HG03045 (cell line): ENCODE measurements at regions not wholly inside any gene's neighbourhood (a gene's known extent, or its start where the extent isn't known, plus 50 kb on each side); places are given as distances from the start of the nearest gene placed in this dataset.
"Not testable (repeated sequence)": the region's sequence is repeated elsewhere in the genome, so short reads cannot be mapped to it uniquely, and the experiment has no call there.

Experiments used
- ATAC-seq: cut with Tn5 transposase; IDR thresholded peaks from one replicate; pipeline ENCODE4 v1.9.1; 2021; ENCODE audit warnings: mild to moderate bottlenecking, moderate library complexity; ENCODE audit not compliant: unreplicated experiment

DNA sequence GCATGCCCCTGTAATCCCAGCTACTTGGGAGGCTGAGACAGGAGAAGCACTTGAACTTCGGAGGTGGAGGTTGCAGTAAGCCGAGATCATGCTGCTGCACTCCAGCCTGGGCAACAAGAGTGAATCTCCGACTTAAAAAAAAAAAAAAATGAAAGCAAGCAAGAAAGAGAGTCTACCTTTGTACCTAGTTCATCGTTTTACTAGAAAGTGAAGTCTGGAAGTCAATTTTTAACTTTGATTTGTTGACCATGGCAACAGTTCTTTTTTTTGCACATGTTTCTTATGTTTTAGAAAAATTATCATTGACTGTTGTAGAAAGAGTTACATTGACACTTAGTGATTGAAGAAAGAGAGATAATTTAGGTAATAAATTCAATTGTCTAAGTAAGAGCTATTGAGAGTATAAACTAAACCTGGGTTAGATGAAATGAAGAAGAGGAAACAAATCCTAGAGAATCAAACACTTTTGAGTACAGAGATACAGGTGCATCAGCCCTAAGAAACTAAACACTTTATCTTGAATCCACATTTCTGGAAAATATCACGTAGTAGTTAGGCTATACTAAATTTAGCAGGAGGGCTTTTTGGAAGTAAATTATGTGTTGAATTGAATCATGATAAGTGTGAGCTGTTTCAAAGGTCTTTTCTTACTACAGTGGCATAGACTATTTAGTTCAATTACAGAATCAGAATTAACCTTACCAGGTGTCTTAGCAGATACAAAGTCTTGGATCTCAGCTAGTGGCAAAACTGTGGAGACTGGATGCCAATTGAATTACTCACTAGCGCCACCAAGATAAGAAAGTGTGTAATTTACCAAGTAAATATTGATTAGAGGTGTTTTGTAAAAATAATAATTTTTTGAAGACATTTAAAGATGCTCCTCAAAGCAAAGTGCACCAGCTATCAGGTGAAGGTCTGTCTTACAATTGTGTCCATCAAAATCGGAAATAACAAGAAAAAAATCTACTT, 303.4 kb upstream of the NRXN1 start:
- ATAC-seq, result no peak

GRCh38 chr2:51329512-51329911, 297.6 kb upstream of the NRXN1 start:
- ATAC-seq, result no peak

GRCh38 chr2:51324051-51324450, 292.1 kb upstream of the NRXN1 start:
- ATAC-seq, result no peak

DNA sequence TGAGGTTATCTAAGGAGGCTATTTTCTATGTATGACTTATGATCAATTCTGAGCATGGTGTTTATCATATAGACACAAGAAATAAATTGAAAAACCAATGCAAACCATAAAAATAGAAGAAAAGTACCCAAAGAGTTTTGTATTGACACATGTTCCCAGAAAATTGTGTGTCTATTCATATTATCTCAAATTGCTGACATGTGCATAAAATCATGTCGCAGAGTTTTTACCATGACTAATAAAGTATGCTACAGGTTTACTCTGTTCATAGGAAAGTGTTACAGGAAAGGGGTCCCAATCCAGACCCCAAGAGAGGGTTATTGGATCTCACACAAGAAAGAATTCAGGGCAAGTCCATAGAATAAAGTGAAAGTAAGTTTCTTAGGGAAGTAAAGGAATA, 290.7 kb upstream of the NRXN1 start:
- no peak for ATAC-seq

GRCh38 chr2:51304311-51304710, 272.4 kb upstream of the NRXN1 start:
- no peak for ATAC-seq

DNA sequence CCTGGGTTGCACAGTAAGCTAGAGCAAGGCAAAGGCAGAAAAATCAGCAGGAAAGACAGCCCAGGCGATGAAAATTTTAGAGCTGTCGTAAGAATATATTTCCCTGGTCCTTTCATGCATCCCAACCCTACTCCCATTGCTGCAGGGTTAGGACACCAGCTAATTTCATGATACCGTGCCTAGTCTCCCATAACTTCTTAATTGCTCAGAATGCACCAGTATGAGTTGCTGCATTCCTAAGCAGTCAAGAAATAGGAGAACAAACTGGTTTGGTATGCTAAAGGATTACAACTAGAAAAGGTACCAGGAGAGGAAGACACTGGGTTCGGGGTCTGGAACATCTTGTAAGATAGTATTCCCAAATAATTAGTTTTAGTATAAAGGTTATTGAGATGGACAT, 269.4 kb upstream of the NRXN1 start:
- ATAC-seq, result no peak

GRCh38 chr2:51299370-51299769, 267.4 kb upstream of the NRXN1 start:
- ATAC-seq, result no peak

DNA sequence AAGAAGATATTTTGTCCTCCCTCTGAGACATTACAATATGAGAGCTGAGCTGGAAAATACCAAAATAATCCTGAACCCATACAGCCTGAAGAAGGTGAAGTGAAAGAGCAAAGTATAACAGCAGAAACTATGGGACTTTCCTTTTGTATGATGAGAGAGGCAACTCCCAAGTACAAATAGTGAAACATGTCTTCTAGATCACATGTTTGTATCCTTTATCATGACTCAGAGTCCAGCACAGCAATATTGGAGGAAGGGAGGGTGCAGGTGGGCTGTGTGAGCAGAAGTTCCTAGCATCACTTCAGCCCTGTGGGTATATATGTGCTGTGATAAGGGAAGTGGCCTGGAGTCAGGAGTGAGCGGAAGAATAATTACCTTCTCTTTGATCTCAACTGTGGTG, 265.6 kb upstream of the NRXN1 start:
- ATAC-seq, result no peak

DNA sequence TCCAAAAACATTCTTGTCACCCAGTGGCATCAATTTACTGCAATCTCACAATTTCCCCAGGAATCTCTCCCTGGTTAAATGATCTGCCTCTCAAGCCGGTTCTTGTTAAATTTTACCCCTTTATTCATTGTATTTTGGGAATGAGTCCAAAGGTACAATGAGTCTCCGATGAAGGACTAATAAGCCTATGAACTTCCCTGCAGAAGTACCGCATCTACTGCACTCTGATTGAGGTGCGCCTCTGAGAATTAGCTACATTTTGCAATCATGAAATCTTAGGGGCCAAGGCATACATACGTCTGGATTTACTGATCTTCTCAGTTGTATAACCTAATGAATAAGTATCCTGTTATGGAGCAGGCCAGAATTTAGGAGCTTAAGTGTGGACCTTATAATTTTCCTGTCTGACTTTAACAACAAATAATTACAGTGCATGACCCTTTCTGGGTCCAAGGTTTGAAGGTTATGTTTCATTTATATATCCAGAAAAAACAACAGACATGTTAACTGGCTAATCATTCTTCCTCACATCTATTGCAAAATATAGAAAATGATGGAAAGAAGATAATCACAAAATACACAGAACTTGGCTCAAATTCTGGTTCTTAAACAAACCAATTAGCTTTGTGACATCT, 261.8 kb upstream of the NRXN1 start:
- ATAC-seq, result no peak

GRCh38 chr2:51291762-51292551, 260.0 kb upstream of the NRXN1 start:
- ATAC-seq, result no peak

- ATAC-seq, result no peak
Measured at GRCh38 chr2:51290725-51291124, 258.8 kb upstream of the NRXN1 start.

DNA sequence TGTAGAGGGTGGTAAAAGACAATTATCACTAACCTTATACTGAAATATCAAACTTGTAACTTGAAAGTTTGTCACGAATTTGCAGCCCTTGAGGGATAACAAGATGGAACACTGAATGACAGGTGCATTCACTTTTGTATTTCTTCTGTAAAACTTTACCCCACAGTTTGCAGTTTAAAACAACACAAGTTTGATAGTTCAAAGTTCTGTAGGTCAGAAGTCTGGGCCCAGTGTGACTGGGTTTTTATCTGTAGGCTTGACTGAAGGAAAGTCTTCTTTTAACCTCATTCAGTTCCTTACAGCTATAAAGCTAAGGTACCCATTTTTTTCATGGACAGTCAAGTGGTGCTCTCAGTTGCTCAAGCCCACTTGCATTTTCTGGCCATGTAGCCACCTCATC, 257.1 kb upstream of the NRXN1 start:
- ATAC-seq, result no peak

- ATAC-seq, result no peak
Measured at GRCh38 chr2:51268191-51268590, 236.3 kb upstream of the NRXN1 start.

DNA sequence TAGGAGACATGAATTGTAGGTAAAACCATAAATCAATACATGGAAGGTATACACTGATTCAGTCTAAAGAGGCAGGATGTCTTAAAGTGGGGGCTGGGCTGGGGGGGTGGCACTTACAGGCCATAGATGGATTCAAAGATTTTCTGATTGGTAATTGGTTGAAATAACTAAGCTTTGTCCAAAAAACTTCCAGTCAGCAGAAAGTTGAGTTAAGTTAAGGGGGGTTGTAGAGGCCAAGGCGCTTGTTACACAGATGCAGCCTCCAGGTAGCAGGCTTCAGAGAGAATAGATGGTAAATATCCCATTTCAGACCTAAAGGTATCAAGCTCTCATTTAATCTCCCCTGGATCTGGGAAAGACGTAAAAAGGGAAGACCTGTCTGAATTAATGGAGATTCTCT, 233.6 kb upstream of the NRXN1 start:
- ATAC-seq, result no peak

DNA sequence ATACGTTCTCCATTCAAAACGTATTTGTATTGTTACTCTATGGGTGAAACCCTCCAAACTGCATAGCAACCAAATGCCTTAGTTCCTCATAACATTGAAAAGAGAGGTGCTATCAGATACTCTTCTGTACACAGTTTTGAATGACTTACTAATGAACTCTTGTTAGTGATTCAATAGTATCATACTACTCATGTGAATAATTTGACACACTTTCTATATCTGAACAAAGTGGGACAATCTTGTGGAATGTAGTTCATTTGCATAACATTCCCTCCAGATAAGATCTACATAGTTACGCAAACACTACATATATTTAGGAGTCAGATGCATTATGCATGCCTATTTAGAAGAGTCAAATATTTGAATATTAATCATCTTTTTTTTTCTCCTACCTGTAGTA, 232.0 kb upstream of the NRXN1 start:
- ATAC-seq, result no peak

- not testable (repeated sequence) for ATAC-seq
Measured at GRCh38 chr2:51263101-51263500, 231.2 kb upstream of the NRXN1 start.

GRCh38 chr2:51258301-51258700, 226.4 kb upstream of the NRXN1 start:
- ATAC-seq, result no peak

DNA sequence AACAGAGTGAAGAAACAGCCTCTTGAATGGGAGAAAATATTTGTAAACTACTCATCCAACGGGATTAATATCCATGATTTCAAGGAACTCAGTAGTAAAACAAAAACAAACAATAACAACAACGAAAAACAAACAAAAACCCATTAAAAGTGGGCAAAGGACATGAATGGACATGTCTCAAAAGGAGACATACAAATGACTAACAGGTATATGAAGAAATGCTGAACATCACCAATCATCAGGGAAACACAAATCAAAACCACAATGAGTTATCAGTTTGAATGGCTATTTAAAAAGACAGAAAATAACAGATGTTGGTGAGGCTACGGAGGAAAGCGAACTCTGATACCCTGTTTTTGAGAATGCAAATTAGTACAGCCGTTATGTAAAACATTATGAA, 224.8 kb upstream of the NRXN1 start:
- ATAC-seq, result no peak

- ATAC-seq, result no peak
Measured at GRCh38 chr2:51251356-51251755, 219.4 kb upstream of the NRXN1 start.

DNA sequence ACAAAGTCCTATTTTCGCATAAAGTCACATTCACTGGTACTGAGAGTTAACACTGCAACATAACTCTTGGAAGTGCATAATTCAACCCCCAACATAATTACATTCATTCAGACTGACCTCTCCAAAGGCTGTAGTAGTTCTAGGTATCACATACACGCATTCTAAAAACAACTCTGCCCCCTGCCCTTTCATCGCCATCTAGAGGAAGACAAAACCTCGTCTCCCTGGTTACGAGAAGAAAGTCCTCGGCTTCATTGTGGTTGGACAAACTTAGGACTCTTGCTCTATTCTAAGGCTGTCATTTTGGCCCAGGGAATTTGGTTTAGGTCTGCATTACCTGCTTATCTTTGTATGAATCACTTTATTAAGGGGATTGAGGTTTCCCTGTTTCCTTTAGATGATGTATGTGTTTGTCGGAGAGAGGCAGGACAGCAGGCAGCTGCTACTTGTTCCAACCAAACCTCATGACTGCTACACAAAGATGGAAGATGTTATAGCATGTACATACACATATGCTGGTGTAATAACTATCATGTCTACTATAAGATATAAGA, 215.4 kb upstream of the NRXN1 start:
- ATAC-seq, result no peak

DNA sequence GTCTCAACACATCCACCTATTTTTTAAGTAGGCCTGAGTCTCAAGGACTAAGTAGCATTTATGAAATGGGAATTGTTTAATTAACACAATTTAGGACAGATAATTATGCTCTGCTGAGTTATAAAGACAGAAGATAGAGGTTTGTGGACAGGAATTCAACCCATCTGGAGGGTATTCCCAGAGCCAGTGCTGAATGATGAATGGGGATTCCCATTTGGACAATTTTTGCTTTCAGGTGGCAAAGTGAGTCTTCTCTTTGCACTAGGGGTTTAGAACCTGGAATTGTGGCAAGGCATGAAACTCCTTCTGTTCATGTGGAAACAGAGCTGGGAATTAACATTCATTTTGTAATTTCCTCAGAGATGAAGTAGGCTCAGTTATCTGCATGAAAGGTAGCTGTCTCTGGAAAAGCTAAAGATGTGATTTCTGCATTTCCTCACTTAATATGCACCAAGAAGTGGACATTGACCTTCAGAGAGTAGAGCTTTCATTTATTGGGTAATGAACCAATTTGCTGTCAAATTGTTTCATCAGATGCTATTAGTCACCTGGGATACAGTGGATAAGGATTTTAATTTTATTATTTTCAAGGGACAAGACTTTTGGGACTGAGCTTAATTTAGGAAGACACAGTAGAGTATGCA, 212.1 kb upstream of the NRXN1 start:
- ATAC-seq, result no peak
